Smooth muscle cell (in vitro differentiated cells): ENCODE measurements at regions not wholly inside any gene's neighbourhood (a gene's known extent, or its start where the extent isn't known, plus 50 kb on each side); places are given as distances from the start of the nearest gene placed in this dataset.

Source experiments
- DNase-seq: peaks from one replicate; lab custom pipeline; 2025; ENCODE audit not compliant: unreplicated experiment; lab: John Stamatoyannopoulos, UW
- H2AFZ ChIP-seq: fragments of 200-600 bp; sonication (generic); 2 replicates; pipeline ENCODE4 v1.6.0; 2016; ENCODE audit warnings: antibody characterized with exemption, low read depth, mild to moderate bottlenecking
- H3F3A ChIP-seq: fragments of 200-600 bp; sonication (generic); 2 replicates; pipeline ENCODE4 v1.6.0; 2017; ENCODE audit warnings: antibody characterized with exemption, low read depth
- H3K27ac ChIP-seq: fragments of 200-600 bp; sonication (generic); 2 replicates; pipeline ENCODE4 v1.5.1; 2016; ENCODE audit warnings: low read depth, mild to moderate bottlenecking
- H3K27me3 ChIP-seq: fragments of 200-600 bp; sonication (generic); 2 replicates; pipeline ENCODE4 v1.6.1; 2016; ENCODE audit warnings: low read depth, mild to moderate bottlenecking
- H3K36me3 ChIP-seq: fragments of 200-600 bp; sonication (generic); 2 replicates; pipeline ENCODE4 v1.5.1; 2016; ENCODE audit warnings: low read depth
- H3K4me1 ChIP-seq: fragments of 200-600 bp; sonication (generic); 2 replicates; pipeline ENCODE4 v1.5.1; 2016; ENCODE audit warnings: low read depth
- H3K4me2 ChIP-seq: fragments of 200-600 bp; sonication (generic); 2 replicates; pipeline ENCODE4 v1.6.0; 2016; ENCODE audit warnings: mild to moderate bottlenecking
- H3K4me3 ChIP-seq: fragments of 200-600 bp; sonication (generic); 2 replicates; pipeline ENCODE4 v1.5.1; 2016; ENCODE audit warnings: mild to moderate bottlenecking
- H3K79me2 ChIP-seq: fragments of 200-600 bp; sonication (generic); 2 replicates; pipeline ENCODE4 v1.6.0; 2016; ENCODE audit warnings: low read depth, mild to moderate bottlenecking
- H3K9ac ChIP-seq: fragments of 200-600 bp; sonication (generic); 2 replicates; pipeline ENCODE4 v1.6.0; 2016; ENCODE audit warnings: low read depth
- H3K9me3 ChIP-seq: fragments of 200-600 bp; sonication (generic); replicated peaks from 2 replicates; pipeline ENCODE4 v1.5.1; 2016; ENCODE audit warnings: low read depth
- H4K20me1 ChIP-seq: fragments of 200-600 bp; sonication (generic); 2 replicates; pipeline ENCODE4 v1.6.0; 2016; ENCODE audit warnings: low read depth
- CTCF ChIP-seq: fragments of 200-600 bp; sonication (generic); IDR thresholded peaks from 2 replicates; pipeline ENCODE4 v1.5.1; 2017; ENCODE audit warnings: borderline replicate concordance, mild to moderate bottlenecking, antibody characterized with exemption; ENCODE audit not compliant: insufficient read depth, poor library complexity, severe bottlenecking
- WGBS: methylation state at CpG from one replicate; pipeline ENCODE4 v1.1.7; 2016; ENCODE audit warnings: low lambda C conversion rate; 5-methylcytosine and 5-hydroxymethylcytosine counted together

- no peaks in the 10 kb centered on the region for H3K9me3 ChIP-seq
- 50% methylated on average over 2 of the region's 2 CpGs for WGBS
- H3K36me3 ChIP-seq, result no peaks in the 10 kb centered on the region
- TF ChIP-seq CTCF, result no peak
- no peaks in the 10 kb centered on the region for H3F3A ChIP-seq
- H3K27ac ChIP-seq, result no peak overlapping the region
- H3K4me3 ChIP-seq, result no peak overlapping the region
- H4K20me1 ChIP-seq, result no peaks in the 10 kb centered on the region
- no peak for DNase-seq
- H3K27me3 ChIP-seq, result no peaks in the 10 kb centered on the region
- H3K79me2 ChIP-seq, result no peaks in the 10 kb centered on the region
- H2AFZ ChIP-seq, result no peak overlapping the region
- H3K4me2 ChIP-seq, result no peak overlapping the region
- no peaks in the 10 kb centered on the region for H3K4me1 ChIP-seq
- H3K9ac ChIP-seq, result no peak overlapping the region
These were observed 495.7 kb upstream of the VRK2 start for GRCh38 chr2:57550912-57551311.

- Histone ChIP-seq H3F3A (no peaks in the 10 kb centered on the region), H3K4me1 (no peaks in the 10 kb centered on the region), H3K4me2 (no peak overlapping the region), H3K9ac (no peak overlapping the region), H3K4me3 (no peak overlapping the region), H3K27ac (no peak overlapping the region), H4K20me1 (no peaks in the 10 kb centered on the region), H3K27me3 (no peaks in the 10 kb centered on the region), H3K9me3 (no peaks in the 10 kb centered on the region), H3K79me2 (no peaks in the 10 kb centered on the region), H2AFZ (no peak overlapping the region), H3K36me3 (no peaks in the 10 kb centered on the region)
- no peak for TF ChIP-seq CTCF
- no peak for DNase-seq
- 92% methylated on average over 3 of the region's 3 CpGs for WGBS
These were observed 493.7 kb upstream of the VRK2 start for GRCh38 chr2:57552885-57553284.

DNA sequence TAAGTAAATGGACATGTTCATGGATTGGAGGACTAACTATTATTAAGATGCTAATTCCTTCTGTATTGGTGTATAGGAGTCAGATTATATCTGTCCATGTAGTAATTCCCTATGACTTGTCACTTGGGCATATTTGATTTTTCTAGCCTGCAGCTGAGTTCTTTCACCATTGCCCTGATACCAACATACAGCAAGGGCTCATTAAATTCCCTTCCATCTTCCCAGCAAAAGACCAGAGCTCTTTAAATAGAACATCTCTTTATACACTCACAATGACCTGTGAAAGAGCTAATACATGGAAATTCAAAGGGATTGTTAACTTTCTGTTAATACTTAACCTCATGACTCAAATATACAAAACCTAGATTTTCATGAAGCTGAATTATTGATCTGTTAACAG, 492.3 kb upstream of the VRK2 start:
- TF ChIP-seq CTCF, result no peak
- Histone ChIP-seq H4K20me1 (no peaks in the 10 kb centered on the region), H3K27me3 (no peaks in the 10 kb centered on the region)

DNA sequence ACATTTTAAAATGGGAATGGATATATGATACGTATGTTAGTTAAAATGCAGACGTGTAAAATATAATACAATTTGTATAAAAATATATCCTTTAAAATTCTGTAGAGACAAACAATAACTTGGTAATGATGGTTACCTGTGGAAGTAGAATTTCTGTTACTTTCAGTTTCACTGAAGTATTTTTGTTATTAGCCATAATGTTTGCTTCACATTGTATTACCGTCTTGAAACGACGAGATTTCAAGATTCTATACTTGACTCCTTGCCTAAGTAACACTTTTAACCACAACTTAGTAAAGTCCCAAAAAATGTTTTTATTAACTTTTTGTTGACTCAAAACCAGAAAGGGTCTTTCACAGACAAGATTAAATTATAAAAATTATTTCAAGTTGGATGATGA, 488.3 kb upstream of the VRK2 start:
- Histone ChIP-seq H3K4me1 (no peaks in the 10 kb centered on the region), H3F3A (no peaks in the 10 kb centered on the region), H4K20me1 (no peaks in the 10 kb centered on the region), H3K9me3 (no peaks in the 10 kb centered on the region), H3K27ac (no peak overlapping the region), H3K4me3 (no peak overlapping the region), H3K79me2 (no peaks in the 10 kb centered on the region), H2AFZ (no peak overlapping the region), H3K4me2 (no peak overlapping the region), H3K27me3 (no peaks in the 10 kb centered on the region), H3K36me3 (no peaks in the 10 kb centered on the region), H3K9ac (no peak overlapping the region)
- 93% methylated on average over 5 of the region's 5 CpGs for WGBS
- TF ChIP-seq CTCF, result no peak
- DNase-seq, result no peak

More for the DNA sequence above, 492.3 kb upstream of the VRK2 start:
- Histone ChIP-seq H3K9ac (no peak overlapping the region), H3K79me2 (no peaks in the 10 kb centered on the region), H3K9me3 (no peaks in the 10 kb centered on the region), H3K4me2 (no peak overlapping the region), H3K4me3 (no peak overlapping the region), H3K27ac (no peak overlapping the region), H2AFZ (no peak overlapping the region), H3K36me3 (no peaks in the 10 kb centered on the region), H3F3A (no peaks in the 10 kb centered on the region), H3K4me1 (no peaks in the 10 kb centered on the region)
- DNase-seq, result no peak
